HFF-Myc (cell line): ENCODE measurements at regions not wholly inside any gene's neighbourhood (a gene's known extent, or its start where the extent isn't known, plus 50 kb on each side); places are given as distances from the start of the nearest gene placed in this dataset.
A peak's percentile ranks its signal among the peaks of the same experiment; 100 is the strongest.

Source experiments
- DNase-seq: peaks from one replicate; pipeline ENCODE4 v3.0.0-alpha.2; 2011; ENCODE audit warnings: low read depth; ENCODE audit errors: extremely low read depth
- H3K4me3 ChIP-seq: replicated peaks from 2 replicates; pipeline ENCODE4 v1.5.1; 2011; ENCODE audit warnings: low read depth, mild to moderate bottlenecking, control low read depth, low read length
- TF ChIP-seq, protein P1 (sequence below): IDR thresholded peaks from 2 replicates; pipeline ENCODE4 v1.5.1; 2012; ENCODE audit warnings: mild to moderate bottlenecking, low read depth, low read length, control low read depth; ENCODE audit errors: missing control alignments

DNA sequence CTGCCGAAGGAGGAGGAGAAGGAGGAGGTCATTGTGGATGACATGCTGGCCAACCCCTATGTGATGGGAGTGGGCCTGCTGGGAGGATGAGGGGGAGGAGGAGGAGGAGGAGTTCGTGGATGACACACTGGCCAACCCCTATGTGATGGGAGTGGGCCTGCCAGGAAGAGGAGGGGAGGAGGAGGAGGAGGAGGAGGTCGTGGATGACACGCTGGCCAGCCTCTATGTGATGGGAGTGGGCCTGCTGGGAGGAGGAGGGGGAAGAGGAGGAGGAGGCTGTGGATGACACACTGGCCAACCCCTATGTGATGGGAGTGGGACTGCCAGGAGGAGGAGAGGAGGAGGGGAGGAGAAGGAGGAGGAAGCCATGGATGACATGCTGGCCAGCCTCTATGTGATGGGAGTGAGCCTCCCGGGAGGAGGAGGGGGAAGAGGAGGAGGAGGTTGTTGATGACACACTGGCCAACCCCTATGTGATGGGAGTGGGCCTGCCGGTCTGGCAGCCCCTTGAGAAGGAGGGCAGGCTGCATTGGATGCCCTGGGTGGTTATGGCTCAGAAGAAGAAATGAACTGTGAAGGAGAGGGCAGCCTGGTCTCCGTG, 55.7 kb upstream of the WNT7A start:
- TF ChIP-seq, protein P1, sequence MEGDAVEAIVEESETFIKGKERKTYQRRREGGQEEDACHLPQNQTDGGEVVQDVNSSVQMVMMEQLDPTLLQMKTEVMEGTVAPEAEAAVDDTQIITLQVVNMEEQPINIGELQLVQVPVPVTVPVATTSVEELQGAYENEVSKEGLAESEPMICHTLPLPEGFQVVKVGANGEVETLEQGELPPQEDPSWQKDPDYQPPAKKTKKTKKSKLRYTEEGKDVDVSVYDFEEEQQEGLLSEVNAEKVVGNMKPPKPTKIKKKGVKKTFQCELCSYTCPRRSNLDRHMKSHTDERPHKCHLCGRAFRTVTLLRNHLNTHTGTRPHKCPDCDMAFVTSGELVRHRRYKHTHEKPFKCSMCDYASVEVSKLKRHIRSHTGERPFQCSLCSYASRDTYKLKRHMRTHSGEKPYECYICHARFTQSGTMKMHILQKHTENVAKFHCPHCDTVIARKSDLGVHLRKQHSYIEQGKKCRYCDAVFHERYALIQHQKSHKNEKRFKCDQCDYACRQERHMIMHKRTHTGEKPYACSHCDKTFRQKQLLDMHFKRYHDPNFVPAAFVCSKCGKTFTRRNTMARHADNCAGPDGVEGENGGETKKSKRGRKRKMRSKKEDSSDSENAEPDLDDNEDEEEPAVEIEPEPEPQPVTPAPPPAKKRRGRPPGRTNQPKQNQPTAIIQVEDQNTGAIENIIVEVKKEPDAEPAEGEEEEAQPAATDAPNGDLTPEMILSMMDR = no peak
- no peak overlapping the region for H3K4me3 ChIP-seq
- no peak for DNase-seq

DNA sequence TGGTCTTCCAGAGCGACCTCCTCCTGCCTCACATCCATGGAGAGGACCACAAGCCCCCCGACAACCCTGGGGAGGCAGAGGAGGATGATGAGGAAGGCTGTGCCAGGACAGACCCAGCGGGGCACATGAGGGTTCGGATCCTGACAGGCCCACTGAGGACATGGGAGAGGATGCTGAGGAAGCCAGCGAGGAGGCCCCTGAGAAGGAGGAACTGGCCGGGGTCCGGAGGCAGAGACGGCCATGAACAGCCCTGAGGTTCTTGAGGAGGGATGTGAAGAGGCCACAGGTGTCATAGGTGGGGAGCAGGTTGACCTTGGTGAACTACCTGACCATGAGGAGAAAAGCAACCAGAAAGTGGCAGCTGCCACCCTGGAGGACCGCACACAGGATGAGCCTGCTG, 54.9 kb upstream of the WNT7A start:
- TF ChIP-seq, protein P1 = no peak
- no peak for DNase-seq
- no peak overlapping the region for H3K4me3 ChIP-seq

DNA sequence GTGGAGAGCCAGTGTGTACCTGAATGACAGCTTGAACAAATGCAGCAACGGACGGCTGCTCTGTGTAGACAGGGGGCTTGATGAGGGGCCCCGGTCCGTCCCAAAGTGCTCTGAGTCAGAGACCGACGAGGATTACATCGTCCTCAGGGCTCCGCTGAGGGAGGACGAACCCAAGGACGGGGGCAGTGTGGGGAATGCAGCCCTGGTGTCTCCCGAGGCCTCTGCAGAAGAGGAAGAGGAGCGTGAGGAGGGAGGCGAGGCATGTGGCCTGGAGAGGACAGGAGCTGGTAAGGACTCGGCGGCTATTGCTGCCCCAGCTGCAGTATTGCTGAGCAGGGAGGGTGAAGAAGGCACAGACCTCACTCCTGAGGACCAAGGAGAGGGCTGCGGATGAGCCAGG, 54.4 kb upstream of the WNT7A start:
- no peak for DNase-seq
- TF ChIP-seq, protein P1 = no peak
- no peak overlapping the region for H3K4me3 ChIP-seq

DNA sequence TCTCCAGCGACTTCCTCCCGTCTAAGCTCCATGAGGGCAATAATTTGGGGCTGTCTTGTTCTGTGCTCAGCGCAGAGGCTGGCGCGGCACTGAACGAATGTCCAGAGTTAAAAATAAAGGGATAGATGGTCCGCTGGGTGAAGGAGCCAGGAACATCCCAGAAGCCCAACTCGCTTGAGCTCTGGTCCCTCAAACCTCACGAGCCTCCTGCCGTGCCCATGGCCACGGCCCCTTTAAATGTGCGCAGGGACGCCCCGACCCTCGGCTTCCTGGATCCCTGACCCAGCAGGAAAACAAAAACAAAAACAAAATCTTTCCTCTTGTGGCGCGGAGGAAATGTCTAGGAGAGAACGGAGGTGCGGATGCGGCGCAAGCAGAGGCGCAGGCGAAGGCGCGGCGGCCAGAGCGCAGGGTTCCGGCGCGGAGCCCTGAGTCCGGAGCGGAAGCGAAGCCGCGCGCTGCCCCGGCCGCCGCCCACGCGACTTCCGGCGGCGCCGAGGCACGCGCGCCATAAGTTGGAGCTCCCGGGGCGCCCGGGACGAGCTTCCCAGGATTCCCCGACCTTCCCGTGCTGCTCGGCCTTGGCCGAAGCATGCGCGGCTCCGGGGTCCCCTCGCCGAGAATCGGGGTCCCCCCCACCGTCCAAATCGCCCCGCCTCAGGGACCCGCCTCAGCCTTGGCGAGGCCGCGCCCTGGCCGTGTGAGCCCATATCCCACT, 52.9 kb upstream of the WNT7A start:
- H3K4me3 ChIP-seq = peak overlapping the region; percentile 13
- DNase-seq = no peak
- TF ChIP-seq, protein P1 = no peak

DNA sequence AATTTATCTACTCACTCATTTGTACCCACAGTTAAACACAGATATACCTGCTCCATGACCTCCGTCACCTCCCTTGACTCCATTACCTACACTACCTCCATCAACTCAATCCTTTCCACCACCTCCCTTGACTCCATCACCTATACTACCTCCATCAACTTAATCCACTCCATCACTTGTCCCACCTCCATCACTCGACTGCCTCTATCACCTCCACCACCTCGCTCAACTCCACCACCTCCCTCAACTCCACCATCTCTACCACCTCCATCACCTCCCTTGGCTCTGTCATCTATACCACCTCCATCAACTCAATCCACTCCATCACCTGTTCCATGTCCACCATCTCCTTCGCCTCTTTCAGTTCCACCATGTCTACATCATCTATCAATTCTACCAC, 51.3 kb upstream of the WNT7A start:
- H3K4me3 ChIP-seq = no peak overlapping the region
- TF ChIP-seq, protein P1 = no peak
- DNase-seq = no peak
